Breast epithelium (tissue), 4 donors: ENCODE measurements at regions not wholly inside any gene's neighbourhood (a gene's known extent, or its start where the extent isn't known, plus 50 kb on each side); places are given as distances from the start of the nearest gene placed in this dataset.

Source experiments
- DNase-seq, 2 donors: peaks; one replicate each; pipeline ENCODE4 v3.0.0-alpha.2; 2019; ENCODE audit warnings: low spot score in 2 of 2
- H3K27ac ChIP-seq, 2 donors: fragments of 200-600 bp; sonication (generic) in 1 of 2; one replicate each; pipeline ENCODE4 v1.5.1; 2016 to 2019; ENCODE audit warnings: mild to moderate bottlenecking in 1 of 2
- H3K27me3 ChIP-seq, 2 donors: fragments of 200-600 bp; sonication (generic) in 1 of 2; one replicate each; pipeline versions ENCODE4 v1.5.1 to v1.6.0; 2017 to 2019; ENCODE audit warnings: control low read depth in 1 of 2, mild to moderate bottlenecking in 1 of 2
- H3K36me3 ChIP-seq: fragments of 200-600 bp; one replicate; pipeline ENCODE4 v1.5.1; 2019
- H3K4me1 ChIP-seq, 2 donors: fragments of 200-600 bp; sonication (generic); one replicate each; pipeline ENCODE4 v1.5.1; 2016 to 2019; ENCODE audit warnings: control low read depth in 1 of 2
- H3K4me3 ChIP-seq, 3 donors: fragments of 200-600 bp; sonication (generic); 1 replicate in 2 of 3; 2 replicates in 1 of 3; pipeline ENCODE4 v1.5.1; 2016 to 2019; ENCODE audit warnings: mild to moderate bottlenecking in 3 of 3, moderate library complexity in 2 of 3
- H3K9me3 ChIP-seq, 2 donors: fragments of 200-600 bp; sonication (generic) in 1 of 2; one replicate each; pipeline ENCODE4 v1.5.1; 2016 to 2019; ENCODE audit warnings: control low read depth in 1 of 2
- CTCF ChIP-seq, 3 donors: fragments of 450-650 bp; IDR thresholded peaks; one replicate each; pipeline ENCODE4 v1.5.1; 2016 to 2017; ENCODE audit warnings: antibody characterized with exemption in 3 of 3, mild to moderate bottlenecking in 3 of 3, moderate library complexity in 3 of 3
- POLR2A ChIP-seq: fragments of 450-650 bp; IDR thresholded peaks from one replicate; pipeline ENCODE4 v1.6.1; 2016; ENCODE audit warnings: antibody characterized with exemption, mild to moderate bottlenecking, moderate library complexity
- POLR2AphosphoS5 ChIP-seq, 3 donors: sonication (generic); formaldehyde crosslinking; IDR thresholded peaks; one replicate each; pipeline ENCODE4 v1.6.1; 2017; ENCODE audit warnings: antibody characterized with exemption in 3 of 3
- intact Hi-C: fragments of 100-400 bp; cut with DNase I; formaldehyde crosslinking; loops from one replicate; pipeline ENCODE4 v1.15.1; 2023; ENCODE audit warnings: low total_unique reads

- H3K27ac ChIP-seq: peak overlapping the region in 1 of 2 donors; percentile 57
- H3K4me3 ChIP-seq: no peak overlapping the region
- peaks cover 5% of the 10 kb centered on the region in 2 donors for H3K4me1 ChIP-seq
- H3K27me3 ChIP-seq: no peaks in the 10 kb centered on the region
- TF ChIP-seq POLR2A (no peak), CTCF (IDR thresholded peaks at IDR 0.05) (no peak), POLR2AphosphoS5 (IDR thresholded peaks at IDR 0.05) (no peak)
- no peaks in the 10 kb centered on the region for H3K9me3 ChIP-seq
- no peaks in the 10 kb centered on the region for H3K36me3 ChIP-seq
- no peak for DNase-seq
- intact Hi-C loops: loop anchor here (5.0 kb wide), 1 partner anchor 317 kb away; no protein-coding TSS in a partner anchor
These were observed 262.6 kb upstream of the TPM1 start for GRCh38 chr15:62779899-62780298.

- Histone ChIP-seq H3K4me1 (peaks cover 5% of the 10 kb centered on the region in 2 donors), H3K36me3 (no peaks in the 10 kb centered on the region), H3K9me3 (no peaks in the 10 kb centered on the region), H3K4me3 (no peak overlapping the region), H3K27me3 (no peaks in the 10 kb centered on the region), H3K27ac (no peak overlapping the region)
- no peak for DNase-seq
- intact Hi-C loops: no loop called here
- no peak for TF ChIP-seq POLR2AphosphoS5 (IDR thresholded peaks at IDR 0.05)
- TF ChIP-seq CTCF (IDR thresholded peaks at IDR 0.05): no peak
- TF ChIP-seq POLR2A: no peak
These were observed 261.5 kb upstream of the TPM1 start for GRCh38 chr15:62781081-62781497.

- DNase-seq: peak; percentile 73 to 93
- intact Hi-C loops: no loop called here
- H3K4me3 ChIP-seq: no peak overlapping the region
- TF ChIP-seq CTCF (IDR thresholded peaks at IDR 0.05) (peak; percentile 85 to 89 (median 87)), POLR2AphosphoS5 (IDR thresholded peaks at IDR 0.05) (peak in 2 of 3 donors; percentile 10 to 78), POLR2A (no peak)
- no peaks in the 10 kb centered on the region for H3K27me3 ChIP-seq
- no peaks in the 10 kb centered on the region for H3K9me3 ChIP-seq
- no peaks in the 10 kb centered on the region for H3K36me3 ChIP-seq
- peaks cover 5% of the 10 kb centered on the region in 2 donors for H3K4me1 ChIP-seq
- peak overlapping the region; percentile 58 to 77 for H3K27ac ChIP-seq
These were observed 260.3 kb upstream of the TPM1 start for GRCh38 chr15:62782071-62782841.

GRCh38 chr15:62782896-62783295 is 259.7 kb upstream of the TPM1 start:
- Histone ChIP-seq H3K4me1 (peaks cover 5% of the 10 kb centered on the region in 2 donors), H3K27ac (peak overlapping the region; percentile 58 to 77), H3K36me3 (no peaks in the 10 kb centered on the region), H3K27me3 (no peaks in the 10 kb centered on the region), H3K9me3 (no peaks in the 10 kb centered on the region), H3K4me3 (no peak overlapping the region)
- TF ChIP-seq POLR2AphosphoS5 (IDR thresholded peaks at IDR 0.05): no peak
- intact Hi-C loops: no loop called here
- no peak for DNase-seq

- TF ChIP-seq POLR2A (no peak), POLR2AphosphoS5 (IDR thresholded peaks at IDR 0.05) (no peak), CTCF (IDR thresholded peaks at IDR 0.05) (no peak)
- Histone ChIP-seq H3K36me3 (no peaks in the 10 kb centered on the region), H3K9me3 (no peaks in the 10 kb centered on the region), H3K27ac (no peak overlapping the region), H3K4me3 (no peak overlapping the region), H3K4me1 (peaks cover 5% of the 10 kb centered on the region in 2 donors), H3K27me3 (no peaks in the 10 kb centered on the region)
- DNase-seq: no peak
- intact Hi-C loops: no loop called here
These were observed 259.1 kb upstream of the TPM1 start for GRCh38 chr15:62783303-62783957.
